SK-N-SH treated with all-trans-retinoic acid at 6 μM for 48 hours (cell line): ENCODE measurements at regions not wholly inside any gene's neighbourhood (a gene's known extent, or its start where the extent isn't known, plus 50 kb on each side); places are given as distances from the start of the nearest gene placed in this dataset.

Source experiments
- ATAC-seq: fragments of 200-7000 bp; cut with Tn5 transposase; 3 replicates; pipeline ENCODE4 v1.9.1; 2020; ENCODE audit warnings: mild to moderate bottlenecking, moderate library complexity
- BACH2 ChIP-seq: fragments of 250-450 bp; sonication (Bioruptor Pico); IDR thresholded peaks from 2 replicates; pipeline ENCODE4 v1.9.0; 2021; ENCODE audit warnings: mild to moderate bottlenecking, borderline replicate concordance
- CSRNP3 ChIP-seq: fragments of 250-450 bp; sonication (Bioruptor Pico); IDR thresholded peaks from 2 replicates; pipeline ENCODE4 v1.5.1; 2021; ENCODE audit warnings: mild to moderate bottlenecking, moderate library complexity
- GLIS3 ChIP-seq: fragments of 250-450 bp; sonication (Bioruptor Pico); IDR thresholded peaks from 2 replicates; pipeline ENCODE4 v1.5.0; 2020; ENCODE audit warnings: mild to moderate bottlenecking, moderate library complexity
- ISL1 ChIP-seq: fragments of 250-450 bp; sonication (Bioruptor Pico); IDR thresholded peaks from 2 replicates; pipeline ENCODE4 v2.1.2; 2022; ENCODE audit warnings: mild to moderate bottlenecking, moderate library complexity
- OSR1 ChIP-seq: fragments of 250-450 bp; sonication (Bioruptor Pico); IDR thresholded peaks from 2 replicates; pipeline ENCODE4 v1.8.0; 2022; ENCODE audit warnings: moderate library complexity, mild to moderate bottlenecking, inconsistent platforms
- PATZ1 ChIP-seq: fragments of 250-450 bp; sonication (Bioruptor Pico); IDR thresholded peaks from 2 replicates; pipeline ENCODE4 v1.8.0; 2020; ENCODE audit warnings: mild to moderate bottlenecking, moderate library complexity, borderline replicate concordance
- POU6F1 ChIP-seq: fragments of 250-450 bp; sonication (Bioruptor Pico); IDR thresholded peaks from 2 replicates; pipeline ENCODE4 v1.8.0; 2021; ENCODE audit warnings: low read depth, mild to moderate bottlenecking, moderate library complexity, borderline replicate concordance
- PPARA ChIP-seq: fragments of 250-450 bp; sonication (Bioruptor Pico); IDR thresholded peaks from 2 replicates; pipeline ENCODE4 v1.5.0; 2020; ENCODE audit warnings: mild to moderate bottlenecking, borderline replicate concordance
- RARB ChIP-seq: fragments of 250-450 bp; sonication (Bioruptor Pico); IDR thresholded peaks from 2 replicates; pipeline ENCODE4 v1.8.0; 2021; ENCODE audit warnings: mild to moderate bottlenecking, moderate library complexity
- SNAI2 ChIP-seq: fragments of 250-450 bp; sonication (Bioruptor Pico); IDR thresholded peaks from 2 replicates; pipeline ENCODE4 v1.5.0; 2020; ENCODE audit warnings: mild to moderate bottlenecking, moderate library complexity
- TCF4 ChIP-seq: fragments of 250-450 bp; sonication (Bioruptor Pico); IDR thresholded peaks from 2 replicates; pipeline ENCODE4 v1.8.0; 2021; ENCODE audit warnings: mild to moderate bottlenecking, moderate library complexity, borderline replicate concordance
- TOX ChIP-seq: fragments of 250-450 bp; sonication (Bioruptor Pico); IDR thresholded peaks from 2 replicates; pipeline ENCODE4 v1.8.0; 2021; ENCODE audit warnings: mild to moderate bottlenecking, moderate library complexity, borderline replicate concordance
- TSHZ2 ChIP-seq: fragments of 250-450 bp; sonication (Bioruptor Pico); IDR thresholded peaks from 2 replicates; pipeline ENCODE4 v1.5.0; 2020; ENCODE audit warnings: mild to moderate bottlenecking, moderate library complexity
- ZC3H10 ChIP-seq: fragments of 250-450 bp; sonication (Bioruptor Pico); IDR thresholded peaks from 2 replicates; pipeline ENCODE4 v1.5.1; 2021; ENCODE audit warnings: mild to moderate bottlenecking, moderate library complexity
- ZFP3 ChIP-seq: fragments of 250-450 bp; sonication (Bioruptor Pico); IDR thresholded peaks from 2 replicates; pipeline ENCODE4 v1.5.0; 2020; ENCODE audit warnings: mild to moderate bottlenecking, moderate library complexity
- ZFP30 ChIP-seq: fragments of 450-650 bp; formaldehyde crosslinking; IDR thresholded peaks from 2 replicates; pipeline ENCODE4 v1.5.0; 2022; ENCODE audit warnings: mild to moderate bottlenecking, moderate library complexity
- ZNF565 ChIP-seq: fragments of 450-650 bp; formaldehyde crosslinking; conservative IDR thresholded peaks from 2 replicates; pipeline ENCODE4 v1.5.0; 2020; ENCODE audit warnings: low read depth, mild to moderate bottlenecking, moderate library complexity
- ZNF70 ChIP-seq: fragments of 450-650 bp; formaldehyde crosslinking; IDR thresholded peaks from 2 replicates; pipeline ENCODE4 v1.5.0; 2020; ENCODE audit warnings: mild to moderate bottlenecking, moderate library complexity
- ZNF8 ChIP-seq: fragments of 450-650 bp; formaldehyde crosslinking; IDR thresholded peaks from 2 replicates; pipeline ENCODE4 v1.5.0; 2020; ENCODE audit warnings: mild to moderate bottlenecking, moderate library complexity

- ATAC-seq: no peak
- TF ChIP-seq ZFP3 (CRISPR knock-in tag): no peak
- TF ChIP-seq BACH2 (CRISPR knock-in tag): no peak
- no peak for TF ChIP-seq CSRNP3 (CRISPR knock-in tag)
Measured at GRCh38 chr10:69712342-69712741, 82.3 kb downstream of the FAM241B start.

GRCh38 chr10:69714572-69714971, 84.5 kb downstream of the FAM241B start:
- ATAC-seq: no peak
- TF ChIP-seq ZC3H10 (CRISPR knock-in tag) (no peak), CSRNP3 (CRISPR knock-in tag) (no peak), TCF4 (CRISPR knock-in tag) (no peak), SNAI2 (CRISPR knock-in tag) (no peak), ISL1 (CRISPR knock-in tag) (no peak), TOX (CRISPR knock-in tag) (no peak), OSR1 (CRISPR knock-in tag) (no peak), ZNF565 (no peak), RARB (CRISPR knock-in tag) (no peak), POU6F1 (CRISPR knock-in tag) (no peak), ZNF8 (no peak), TSHZ2 (CRISPR knock-in tag) (no peak), ZNF70 (CRISPR knock-in tag) (no peak), BACH2 (CRISPR knock-in tag) (no peak), ZFP30 (no peak), PPARA (no peak), GLIS3 (CRISPR knock-in tag) (no peak), ZFP3 (CRISPR knock-in tag) (no peak)

- no peak for ATAC-seq
Measured at GRCh38 chr10:69715156-69715898, 85.3 kb downstream of the FAM241B start.

More at GRCh38 chr10:69715156-69715898, 85.3 kb downstream of the FAM241B start:
- TF ChIP-seq ZFP3 (CRISPR knock-in tag) (no peak), OSR1 (CRISPR knock-in tag) (no peak), TCF4 (CRISPR knock-in tag) (no peak), SNAI2 (CRISPR knock-in tag) (no peak), ISL1 (CRISPR knock-in tag) (no peak), BACH2 (CRISPR knock-in tag) (no peak), PATZ1 (CRISPR knock-in tag) (no peak)
- TF ChIP-seq, all 23 proteins: peak for 0
